Neural progenitor cell (in vitro differentiated cells): ENCODE measurements at regions not wholly inside any gene's neighbourhood (a gene's known extent, or its start where the extent isn't known, plus 50 kb on each side); places are given as distances from the start of the nearest gene placed in this dataset.

Experiments
- DNase-seq: peaks from one replicate; pipeline ENCODE4 v3.0.0-alpha.2; 2016; ENCODE audit warnings: low spot score
- H2AFZ ChIP-seq: fragments of 200-600 bp; sonication (generic); replicated peaks from 2 replicates; pipeline ENCODE4 v1.6.1; 2016; ENCODE audit warnings: antibody characterized with exemption
- H3F3A ChIP-seq: fragments of 200-600 bp; sonication (generic); 2 replicates; pipeline ENCODE4 v1.6.1; 2016; ENCODE audit warnings: antibody characterized with exemption, low read depth
- H3K27ac ChIP-seq: fragments of 200-600 bp; sonication (generic); 2 replicates; pipeline ENCODE4 v1.5.1; 2016; ENCODE audit warnings: mild to moderate bottlenecking
- H3K27me3 ChIP-seq: fragments of 200-600 bp; sonication (generic); 2 replicates; pipeline ENCODE4 v1.6.1; 2016; ENCODE audit warnings: mild to moderate bottlenecking, moderate library complexity
- H3K36me3 ChIP-seq: fragments of 200-600 bp; sonication (generic); 2 replicates; pipeline ENCODE4 v1.5.1; 2016
- H3K4me1 ChIP-seq: fragments of 200-600 bp; sonication (generic); 2 replicates; pipeline ENCODE4 v1.6.1; 2016; ENCODE audit warnings: mixed run types
- H3K4me2 ChIP-seq: fragments of 200-600 bp; sonication (generic); 2 replicates; pipeline ENCODE4 v1.6.1; 2016
- H3K4me3 ChIP-seq: fragments of 200-600 bp; sonication (generic); 2 replicates; pipeline ENCODE4 v1.5.1; 2016
- H3K79me2 ChIP-seq: fragments of 200-600 bp; sonication (generic); 2 replicates; pipeline ENCODE4 v1.6.1; 2016; ENCODE audit warnings: low read depth
- H3K9ac ChIP-seq: fragments of 200-600 bp; sonication (generic); 2 replicates; pipeline ENCODE4 v1.6.1; 2016
- H3K9me3 ChIP-seq: fragments of 200-600 bp; sonication (generic); 2 replicates; pipeline ENCODE4 v1.5.1; 2016; ENCODE audit warnings: low read depth
- H4K20me1 ChIP-seq: fragments of 200-600 bp; sonication (generic); 2 replicates; pipeline ENCODE4 v1.6.1; 2016; ENCODE audit warnings: low read depth
- H3K27ac Mint-ChIP-seq: 3 replicates; pipeline ENCODE4 v1.8.0; 2021; ENCODE audit warnings: mixed read lengths
- H3K27me3 Mint-ChIP-seq: 2 replicates; pipeline ENCODE4 v1.8.0; 2022; ENCODE audit warnings: low read depth, mild to moderate bottlenecking, inconsistent platforms, moderate library complexity, mixed read lengths; ENCODE audit not compliant: insufficient read depth
- H3K36me3 Mint-ChIP-seq: 3 replicates; pipeline ENCODE4 v1.8.0; 2021; ENCODE audit warnings: mixed read lengths
- H3K4me1 Mint-ChIP-seq: 3 replicates; pipeline ENCODE4 v1.8.0; 2021; ENCODE audit warnings: mixed read lengths
- H3K4me3 Mint-ChIP-seq: 3 replicates; pipeline ENCODE4 v1.8.0; 2021; ENCODE audit warnings: mild to moderate bottlenecking, moderate library complexity, mixed read lengths
- H3K9me3 Mint-ChIP-seq: 3 replicates; pipeline ENCODE4 v1.8.0; 2020; ENCODE audit warnings: mixed read lengths
- CTCF ChIP-seq: fragments of 200-600 bp; sonication (generic); IDR thresholded peaks from 2 replicates; pipeline ENCODE4 v1.5.1; 2017; ENCODE audit warnings: antibody characterized with exemption, mild to moderate bottlenecking
- EZH2 ChIP-seq: fragments of 200-600 bp; sonication (generic); IDR thresholded peaks from 2 replicates; pipeline ENCODE4 v1.6.1; 2017; ENCODE audit warnings: antibody characterized with exemption, mild to moderate bottlenecking, moderate library complexity
- EZH2phosphoT487 ChIP-seq: fragments of 200-600 bp; sonication (generic); IDR thresholded peaks from 2 replicates; pipeline ENCODE4 v1.6.1; 2017; ENCODE audit warnings: antibody characterized with exemption

DNA sequence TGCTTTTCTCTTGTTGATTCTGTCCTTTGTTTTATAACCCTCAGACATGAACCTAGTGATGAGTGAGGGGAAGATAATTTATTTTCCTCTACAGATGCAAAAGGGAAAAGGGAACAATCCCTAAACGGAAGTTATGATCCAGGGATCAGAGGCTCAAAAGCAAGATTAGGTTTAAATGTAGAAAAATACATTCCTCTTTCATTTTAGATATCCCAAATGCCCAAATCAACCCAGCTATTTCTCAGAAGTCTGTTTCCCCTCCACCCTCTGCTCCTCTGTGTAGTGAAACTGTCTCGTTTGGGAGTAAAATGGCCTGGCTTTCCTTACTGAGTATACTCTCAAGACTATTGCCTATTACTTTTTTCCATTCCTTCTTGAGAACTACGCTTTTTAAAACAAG is 97.1 kb downstream of the PRL start:
- H3K79me2 ChIP-seq = no peaks in the 10 kb centered on the region
- H3K27ac ChIP-seq = no peak overlapping the region
- H3K4me1 Mint-ChIP-seq = no peaks in the 10 kb centered on the region
- H3K4me2 ChIP-seq = no peak overlapping the region
- H4K20me1 ChIP-seq = no peaks in the 10 kb centered on the region
- H3K36me3 Mint-ChIP-seq = peaks cover 25% of the 10 kb centered on the region
- H3K4me1 ChIP-seq = no peaks in the 10 kb centered on the region
- no peak overlapping the region for H3K9ac ChIP-seq
- no peaks in the 10 kb centered on the region for H3K27me3 ChIP-seq
- TF ChIP-seq CTCF (no peak), EZH2phosphoT487 (no peak), EZH2 (no peak)
- H3K4me3 ChIP-seq = no peak overlapping the region
- peaks cover 3% of the 10 kb centered on the region for H3K36me3 ChIP-seq
- H3K27me3 Mint-ChIP-seq = no peaks in the 10 kb centered on the region
- H3F3A ChIP-seq = no peaks in the 10 kb centered on the region
- peaks cover 4% of the 10 kb centered on the region for H3K9me3 Mint-ChIP-seq
- no peak overlapping the region for H3K27ac Mint-ChIP-seq
- H3K9me3 ChIP-seq = no peaks in the 10 kb centered on the region
- H3K4me3 Mint-ChIP-seq = no peak overlapping the region
- no peak for DNase-seq
- no peak overlapping the region for H2AFZ ChIP-seq

DNA sequence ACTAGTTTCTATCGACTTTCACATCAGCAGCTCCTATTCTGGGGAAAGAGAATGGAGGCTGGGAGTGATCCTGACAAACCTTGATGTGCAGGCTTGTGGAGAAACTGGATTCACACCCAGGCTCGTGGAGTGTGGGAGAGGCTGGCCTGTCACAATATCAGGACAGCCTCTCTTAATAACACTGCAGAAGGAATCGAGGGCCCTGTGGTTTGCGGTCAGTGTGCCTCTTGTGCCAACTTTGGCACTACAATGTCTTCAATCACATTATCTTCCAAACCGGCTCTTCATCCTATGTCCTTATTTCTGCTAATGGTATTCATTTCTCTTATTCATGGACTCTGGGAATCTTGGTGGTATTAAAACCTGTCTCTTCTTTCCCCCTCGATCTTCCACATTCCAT is 92.7 kb downstream of the PRL start:
- no peaks in the 10 kb centered on the region for H3K4me1 ChIP-seq
- no peak overlapping the region for H3K4me3 Mint-ChIP-seq
- peaks cover 5% of the 10 kb centered on the region for H3K36me3 ChIP-seq
- H3K9me3 ChIP-seq = no peaks in the 10 kb centered on the region
- H4K20me1 ChIP-seq = no peaks in the 10 kb centered on the region
- H3K4me2 ChIP-seq = no peak overlapping the region
- H3F3A ChIP-seq = no peaks in the 10 kb centered on the region
- no peak overlapping the region for H3K27ac ChIP-seq
- no peak overlapping the region for H3K4me3 ChIP-seq
- peaks cover 3% of the 10 kb centered on the region for H3K27me3 Mint-ChIP-seq
- no peaks in the 10 kb centered on the region for H3K27me3 ChIP-seq
- H3K4me1 Mint-ChIP-seq = peaks cover 6% of the 10 kb centered on the region
- H3K27ac Mint-ChIP-seq = no peak overlapping the region
- peaks cover 7% of the 10 kb centered on the region for H3K9me3 Mint-ChIP-seq
- H3K79me2 ChIP-seq = no peaks in the 10 kb centered on the region
- no peak overlapping the region for H2AFZ ChIP-seq
- TF ChIP-seq EZH2phosphoT487 (no peak), EZH2 (no peak), CTCF (no peak)
- H3K9ac ChIP-seq = no peak overlapping the region
- peaks cover 14% of the 10 kb centered on the region for H3K36me3 Mint-ChIP-seq
- DNase-seq = no peak

GRCh38 chr6:22205266-22205665 is 91.6 kb downstream of the PRL start:
- H3K9ac ChIP-seq = no peak overlapping the region
- H3K4me2 ChIP-seq = no peak overlapping the region
- no peaks in the 10 kb centered on the region for H3K27me3 ChIP-seq
- H3K4me3 ChIP-seq = no peak overlapping the region
- no peak overlapping the region for H2AFZ ChIP-seq
- no peaks in the 10 kb centered on the region for H3F3A ChIP-seq
- H3K36me3 ChIP-seq = peaks cover 5% of the 10 kb centered on the region
- H3K79me2 ChIP-seq = no peaks in the 10 kb centered on the region
- H3K4me1 ChIP-seq = no peaks in the 10 kb centered on the region
- TF ChIP-seq EZH2phosphoT487 = no peak
- no peak for TF ChIP-seq EZH2
- no peak for TF ChIP-seq CTCF
- H3K27ac Mint-ChIP-seq = no peak overlapping the region
- peaks cover 5% of the 10 kb centered on the region for H3K27me3 Mint-ChIP-seq
- no peaks in the 10 kb centered on the region for H3K9me3 ChIP-seq
- peaks cover 6% of the 10 kb centered on the region for H3K4me1 Mint-ChIP-seq
- H3K4me3 Mint-ChIP-seq = no peak overlapping the region
- H3K9me3 Mint-ChIP-seq = peaks cover 10% of the 10 kb centered on the region
- no peaks in the 10 kb centered on the region for H4K20me1 ChIP-seq
- H3K36me3 Mint-ChIP-seq = peaks cover 14% of the 10 kb centered on the region
- no peak overlapping the region for H3K27ac ChIP-seq
- no peak for DNase-seq
